ENCODE measurements at regions not wholly inside any gene's neighbourhood (a gene's known extent, or its start where the extent isn't known, plus 50 kb on each side); places are given as distances from the start of the nearest gene placed in this dataset.

GRCh38 chr12:92019491-92020277, 126.0 kb downstream of the BTG1 start:
- H3K9me3 ChIP-seq (ENCODE audit: control insufficient read depth, low read length), result no peaks in the 10 kb centered on the region
- H3K27ac ChIP-seq (ENCODE audit: low read length), result no peak overlapping the region
- DNase-seq, result no peak
- no peak for ATAC-seq
- H3K27me3 ChIP-seq (ENCODE audit: control insufficient read depth, insufficient read depth), result no peaks in the 10 kb centered on the region
- no peaks in the 10 kb centered on the region for H3K4me1 ChIP-seq (ENCODE audit: control insufficient read depth, insufficient read depth, low read length)
- intact Hi-C loops (cut with DNase I), result no loop called here
- WGBS, result 78% methylated on average over 3 of the region's 3 CpGs
- H3K4me3 ChIP-seq (ENCODE audit: low read length), result no peak overlapping the region

- intact Hi-C loops (cut with DNase I), result no loop called here
- H3K4me1 ChIP-seq (ENCODE audit: control insufficient read depth, insufficient read depth, low read length), result no peaks in the 10 kb centered on the region
- no peaks in the 10 kb centered on the region for H3K9me3 ChIP-seq (ENCODE audit: control insufficient read depth, low read length)
- WGBS, result 97% methylated on average over 1 of the region's 1 CpG
- no peak overlapping the region for H3K4me3 ChIP-seq (ENCODE audit: low read length)
- ATAC-seq (no peak), DNase-seq (no peak)
- no peak overlapping the region for H3K27ac ChIP-seq (ENCODE audit: low read length)
- no peaks in the 10 kb centered on the region for H3K27me3 ChIP-seq (ENCODE audit: control insufficient read depth, insufficient read depth)
These were observed 133.0 kb downstream of the BTG1 start for GRCh38 chr12:92012691-92013090.

- WGBS, result 76% methylated on average over 10 of the region's 10 CpGs
- no peak for ATAC-seq
- Histone ChIP-seq H3K4me1 (ENCODE audit: control insufficient read depth, insufficient read depth, low read length) (no peaks in the 10 kb centered on the region), H3K9me3 (ENCODE audit: control insufficient read depth, low read length) (no peaks in the 10 kb centered on the region), H3K27ac (ENCODE audit: low read length) (no peak overlapping the region), H3K27me3 (ENCODE audit: control insufficient read depth, insufficient read depth) (no peaks in the 10 kb centered on the region), H3K4me3 (ENCODE audit: low read length) (no peak overlapping the region)
- no peak for DNase-seq
- intact Hi-C loops (cut with DNase I), result no loop called here
These were observed 134.6 kb downstream of the BTG1 start for GRCh38 chr12:92010853-92011701.

GRCh38 chr12:92010368-92010767, 135.3 kb downstream of the BTG1 start:
- DNase-seq (no peak), ATAC-seq (peak in 1 of 2 donors; percentile 47)
- intact Hi-C loops (cut with DNase I), result no loop called here
- no peaks in the 10 kb centered on the region for H3K27me3 ChIP-seq (ENCODE audit: control insufficient read depth, insufficient read depth)
- no peak overlapping the region for H3K27ac ChIP-seq (ENCODE audit: low read length)
- WGBS, result 62% methylated on average over 2 of the region's 2 CpGs
- no peaks in the 10 kb centered on the region for H3K4me1 ChIP-seq (ENCODE audit: control insufficient read depth, insufficient read depth, low read length)
- no peak overlapping the region for H3K4me3 ChIP-seq (ENCODE audit: low read length)
- H3K9me3 ChIP-seq (ENCODE audit: control insufficient read depth, low read length), result no peaks in the 10 kb centered on the region

- no peak overlapping the region for H3K4me3 ChIP-seq (ENCODE audit: low read length)
- H3K27ac ChIP-seq (ENCODE audit: low read length), result no peak overlapping the region
- H3K4me1 ChIP-seq (ENCODE audit: control insufficient read depth, insufficient read depth, low read length), result no peaks in the 10 kb centered on the region
- no peaks in the 10 kb centered on the region for H3K27me3 ChIP-seq (ENCODE audit: control insufficient read depth, insufficient read depth)
- ATAC-seq (no peak), DNase-seq (no peak)
- H3K9me3 ChIP-seq (ENCODE audit: control insufficient read depth, low read length), result no peaks in the 10 kb centered on the region
- intact Hi-C loops (cut with DNase I), result loop anchor here in 1 of 4 donors (10.0 kb wide), 1 partner anchor 126 kb away; no protein-coding TSS in a partner anchor
- WGBS, result 89% methylated on average over 5 of the region's 5 CpGs
These were observed 137.3 kb downstream of the BTG1 start for GRCh38 chr12:92008345-92008744.

GRCh38 chr12:92007787-92008186, 137.9 kb downstream of the BTG1 start:
- intact Hi-C loops (cut with DNase I), result loop anchor here in 1 of 4 donors (10.0 kb wide), 1 partner anchor 127 kb away; no protein-coding TSS in a partner anchor
- DNase-seq, result peak in 1 of 3 donors; percentile 39

GRCh38 chr12:92003701-92004100, 141.9 kb downstream of the BTG1 start:
- no peak overlapping the region for H3K4me3 ChIP-seq (ENCODE audit: low read length)
- no peak for DNase-seq
- H3K27ac ChIP-seq (ENCODE audit: low read length), result no peak overlapping the region
- H3K27me3 ChIP-seq (ENCODE audit: control insufficient read depth, insufficient read depth), result no peaks in the 10 kb centered on the region
- intact Hi-C loops (cut with DNase I), result loop anchor here in 1 of 4 donors (10.0 kb wide), 1 partner anchor 131 kb away; no protein-coding TSS in a partner anchor
- no peak for ATAC-seq
- H3K9me3 ChIP-seq (ENCODE audit: control insufficient read depth, low read length), result no peaks in the 10 kb centered on the region
- peaks cover 4% of the 10 kb centered on the region for H3K4me1 ChIP-seq (ENCODE audit: control insufficient read depth, insufficient read depth, low read length)
- 51% methylated on average over 3 of the region's 3 CpGs for WGBS

More at GRCh38 chr12:92007787-92008186, 137.9 kb downstream of the BTG1 start:
- H3K27ac ChIP-seq (ENCODE audit: low read length), result no peak overlapping the region
- no peak for ATAC-seq
- WGBS, result 97% methylated on average over 9 of the region's 9 CpGs
- H3K9me3 ChIP-seq (ENCODE audit: control insufficient read depth, low read length), result no peaks in the 10 kb centered on the region
- H3K4me3 ChIP-seq (ENCODE audit: low read length), result no peak overlapping the region
- H3K4me1 ChIP-seq (ENCODE audit: control insufficient read depth, insufficient read depth, low read length), result no peaks in the 10 kb centered on the region
- no peaks in the 10 kb centered on the region for H3K27me3 ChIP-seq (ENCODE audit: control insufficient read depth, insufficient read depth)

- DNase-seq, result no peak
- peaks cover 4% of the 10 kb centered on the region for H3K4me1 ChIP-seq (ENCODE audit: control insufficient read depth, insufficient read depth, low read length)
- no peaks in the 10 kb centered on the region for H3K27me3 ChIP-seq (ENCODE audit: control insufficient read depth, insufficient read depth)
- H3K27ac ChIP-seq (ENCODE audit: low read length), result peak overlapping the region; percentile 32
- WGBS, result 49% methylated on average over 5 of the region's 5 CpGs
- ATAC-seq, result peak; percentile 85 to 95
- intact Hi-C loops (cut with DNase I), result loop anchor here in 1 of 4 donors (10.0 kb wide), 1 partner anchor 132 kb away; no protein-coding TSS in a partner anchor
- H3K9me3 ChIP-seq (ENCODE audit: control insufficient read depth, low read length), result no peaks in the 10 kb centered on the region
- H3K4me3 ChIP-seq (ENCODE audit: low read length), result no peak overlapping the region
These were observed 142.8 kb downstream of the BTG1 start for GRCh38 chr12:92002673-92003382.

- H3K27me3 ChIP-seq (ENCODE audit: control insufficient read depth, insufficient read depth), result no peaks in the 10 kb centered on the region
- DNase-seq (no peak), ATAC-seq (peak in 1 of 2 donors; percentile 40)
- H3K4me3 ChIP-seq (ENCODE audit: low read length), result no peak overlapping the region
- H3K27ac ChIP-seq (ENCODE audit: low read length), result no peak overlapping the region
- no peaks in the 10 kb centered on the region for H3K9me3 ChIP-seq (ENCODE audit: control insufficient read depth, low read length)
- intact Hi-C loops (cut with DNase I), result loop anchor here in 1 of 4 donors (10.0 kb wide), 1 partner anchor 133 kb away; no protein-coding TSS in a partner anchor
- H3K4me1 ChIP-seq (ENCODE audit: control insufficient read depth, insufficient read depth, low read length), result peaks cover 4% of the 10 kb centered on the region
- 91% methylated on average over 1 of the region's 1 CpG for WGBS
These were observed 143.4 kb downstream of the BTG1 start for GRCh38 chr12:92002195-92002649.

- Histone ChIP-seq H3K27me3 (ENCODE audit: control insufficient read depth, insufficient read depth) (no peaks in the 10 kb centered on the region), H3K4me3 (ENCODE audit: low read length) (no peak overlapping the region), H3K9me3 (ENCODE audit: control insufficient read depth, low read length) (no peaks in the 10 kb centered on the region), H3K27ac (ENCODE audit: low read length) (no peak overlapping the region), H3K4me1 (ENCODE audit: control insufficient read depth, insufficient read depth, low read length) (peaks cover 4% of the 10 kb centered on the region)
- intact Hi-C loops (cut with DNase I), result loop anchor here in 1 of 4 donors (10.0 kb wide), 1 partner anchor 134 kb away; no protein-coding TSS in a partner anchor
- no peak for DNase-seq
- WGBS, result 57% methylated on average over 2 of the region's 2 CpGs
- no peak for ATAC-seq
These were observed 145.0 kb downstream of the BTG1 start for GRCh38 chr12:92000597-92000996.
